Mucosa of descending colon (tissue), 3 donors: ENCODE measurements at regions not wholly inside any gene's neighbourhood (a gene's known extent, or its start where the extent isn't known, plus 50 kb on each side); places are given as distances from the start of the nearest gene placed in this dataset.
"Not testable (repeated sequence)": the region's sequence is repeated elsewhere in the genome, so short reads cannot be mapped to it uniquely, and the experiment has no call there.

ENCODE experiments used
- ATAC-seq: fragments of 200-7000 bp; cut with Tn5 transposase; one replicate; pipeline ENCODE4 v1.9.1; 2020; ENCODE audit warnings: mild to moderate bottlenecking, moderate library complexity
- DNase-seq, 3 donors: peaks; one replicate each; pipeline ENCODE4 v3.0.0-alpha.2; 2020
- H3K36me3 ChIP-seq: fragments of 200-600 bp; one replicate; pipeline ENCODE4 v1.8.0; 2021; ENCODE audit warnings: low read depth, mild to moderate bottlenecking
- H3K4me1 ChIP-seq: fragments of 200-600 bp; one replicate; pipeline ENCODE4 v1.8.0; 2021; ENCODE audit warnings: low read depth, mild to moderate bottlenecking
- H3K4me3 ChIP-seq: fragments of 200-600 bp; one replicate; pipeline ENCODE4 v1.8.0; 2021; ENCODE audit warnings: mild to moderate bottlenecking
- H3K9me3 ChIP-seq: fragments of 200-600 bp; one replicate; pipeline ENCODE4 v1.8.0; 2021; ENCODE audit warnings: mild to moderate bottlenecking
- CTCF ChIP-seq: fragments of 200-600 bp; IDR thresholded peaks from one replicate; pipeline ENCODE4 v1.8.0; 2022; ENCODE audit warnings: antibody characterized with exemption, mild to moderate bottlenecking
- intact Hi-C, 2 donors: fragments of 100-400 bp; cut with DNase I in 1 of 2; cut with micrococcal nuclease in 1 of 2; formaldehyde crosslinking; loops; one replicate each; pipeline versions ENCODE4 v1.11.0 to v1.11.1; 2022; cut with DNase I, micrococcal nuclease
- donor health status: DM: no; HTN: no; CAD: no; lungs with moderate emphysema.
- donor health status: DM: no; HTN: no; CAD: no.
- donor health status: DM: no; HTN: yes; CAD: no.

- no peak for TF ChIP-seq CTCF
- H3K4me3 ChIP-seq: no peak overlapping the region
- no peak for DNase-seq
- no peak for ATAC-seq
- H3K36me3 ChIP-seq: no peaks in the 10 kb centered on the region
- H3K4me1 ChIP-seq: no peaks in the 10 kb centered on the region
- H3K9me3 ChIP-seq: no peaks in the 10 kb centered on the region
- intact Hi-C loops: no loop called here
Observed at GRCh38 chr4:66929748-66930147, 615.6 kb downstream of the CENPC start.

- intact Hi-C loops, H3K4me1 ChIP-seq, H3K9me3 ChIP-seq, DNase-seq, ATAC-seq, H3K4me3 ChIP-seq, H3K36me3 ChIP-seq: not testable (repeated sequence)
Observed at GRCh38 chr4:66928881-66929280, 616.4 kb downstream of the CENPC start.

GRCh38 chr4:66927937-66928336 lies 617.4 kb downstream of the CENPC start:
- no peak for DNase-seq
- H3K4me3 ChIP-seq: no peak overlapping the region
- intact Hi-C loops: no loop called here
- H3K4me1 ChIP-seq: no peaks in the 10 kb centered on the region
- no peaks in the 10 kb centered on the region for H3K9me3 ChIP-seq
- no peaks in the 10 kb centered on the region for H3K36me3 ChIP-seq
- TF ChIP-seq CTCF: no peak
- no peak for ATAC-seq

- Histone ChIP-seq H3K4me1 (no peaks in the 10 kb centered on the region), H3K4me3 (no peak overlapping the region), H3K36me3 (no peaks in the 10 kb centered on the region), H3K9me3 (peaks cover under 1% of the 10 kb centered on the region)
- intact Hi-C loops: no loop called here
- ATAC-seq (no peak), DNase-seq (no peak)
- TF ChIP-seq CTCF: no peak
Observed at GRCh38 chr4:66926687-66927086, 618.6 kb downstream of the CENPC start.

GRCh38 chr4:66923081-66923865 lies 622.0 kb downstream of the CENPC start:
- intact Hi-C loops: no loop called here
- Histone ChIP-seq H3K9me3 (peaks cover 3% of the 10 kb centered on the region), H3K4me3 (no peak overlapping the region), H3K4me1 (no peaks in the 10 kb centered on the region), H3K36me3 (no peaks in the 10 kb centered on the region)
- no peak for ATAC-seq
- no peak for DNase-seq
- no peak for TF ChIP-seq CTCF

GRCh38 chr4:66921433-66921832 lies 623.9 kb downstream of the CENPC start:
- no peak overlapping the region for H3K4me3 ChIP-seq
- H3K9me3 ChIP-seq: peaks cover 6% of the 10 kb centered on the region
- ATAC-seq (no peak), DNase-seq (no peak)
- H3K36me3 ChIP-seq: no peaks in the 10 kb centered on the region
- intact Hi-C loops: no loop called here
- TF ChIP-seq CTCF: no peak
- no peaks in the 10 kb centered on the region for H3K4me1 ChIP-seq
